ENCODE measurements at regions not wholly inside any gene's neighbourhood (a gene's known extent, or its start where the extent isn't known, plus 50 kb on each side); places are given as distances from the start of the nearest gene placed in this dataset.

GRCh38 chr14:71698027-71698426, 234.2 kb upstream of the RGS6 start:
- no peak overlapping the region for H3K4me2 ChIP-seq (ENCODE audit: insufficient read depth, insufficient read length, low read length)
- H3K27ac Mint-ChIP-seq: no peak overlapping the region

More at GRCh38 chr14:71698027-71698426, 234.2 kb upstream of the RGS6 start:
- Mint-ChIP-seq H3K36me3 (ENCODE audit: insufficient read depth in 1 of 3, low read depth in 3 of 3) (peaks cover 13 to 20% (median 19%) of the 10 kb centered on the region in 3 experiments; a peak in 6 of 7 replicates), H3K4me3 (no peak overlapping the region), H3K4me1 (peaks cover 3 to 9% of the 10 kb centered on the region in 2 experiments), H3K27me3 (ENCODE audit: low read depth) (no peaks in the 10 kb centered on the region), H3K9me3 (no peaks in the 10 kb centered on the region)
- H3K4ac ChIP-seq (ENCODE audit: low read depth, low read length): no peak overlapping the region
- no peaks in the 10 kb centered on the region for H3K23me2 ChIP-seq (ENCODE audit: insufficient read length, low read depth, low read length, poor library complexity, severe bottlenecking)
- H3K23ac ChIP-seq (ENCODE audit: insufficient read length, low read depth, low read length): no peak overlapping the region
- TF ChIP-seq, protein P1, sequence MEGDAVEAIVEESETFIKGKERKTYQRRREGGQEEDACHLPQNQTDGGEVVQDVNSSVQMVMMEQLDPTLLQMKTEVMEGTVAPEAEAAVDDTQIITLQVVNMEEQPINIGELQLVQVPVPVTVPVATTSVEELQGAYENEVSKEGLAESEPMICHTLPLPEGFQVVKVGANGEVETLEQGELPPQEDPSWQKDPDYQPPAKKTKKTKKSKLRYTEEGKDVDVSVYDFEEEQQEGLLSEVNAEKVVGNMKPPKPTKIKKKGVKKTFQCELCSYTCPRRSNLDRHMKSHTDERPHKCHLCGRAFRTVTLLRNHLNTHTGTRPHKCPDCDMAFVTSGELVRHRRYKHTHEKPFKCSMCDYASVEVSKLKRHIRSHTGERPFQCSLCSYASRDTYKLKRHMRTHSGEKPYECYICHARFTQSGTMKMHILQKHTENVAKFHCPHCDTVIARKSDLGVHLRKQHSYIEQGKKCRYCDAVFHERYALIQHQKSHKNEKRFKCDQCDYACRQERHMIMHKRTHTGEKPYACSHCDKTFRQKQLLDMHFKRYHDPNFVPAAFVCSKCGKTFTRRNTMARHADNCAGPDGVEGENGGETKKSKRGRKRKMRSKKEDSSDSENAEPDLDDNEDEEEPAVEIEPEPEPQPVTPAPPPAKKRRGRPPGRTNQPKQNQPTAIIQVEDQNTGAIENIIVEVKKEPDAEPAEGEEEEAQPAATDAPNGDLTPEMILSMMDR (conservative IDR thresholded peaks at IDR 0.05): no peak
- H2BK5ac ChIP-seq (ENCODE audit: insufficient read length, low read length): no peak overlapping the region
- H2BK120ac ChIP-seq (ENCODE audit: low read depth, low read length, poor library complexity, severe bottlenecking): no peak overlapping the region
- no peak overlapping the region for H3K18ac ChIP-seq (ENCODE audit: insufficient read length, low read depth, low read length)
- H3K9ac ChIP-seq (ENCODE audit: extremely low read depth, insufficient read length, low read length): no peak overlapping the region
- H4K91ac ChIP-seq (ENCODE audit: insufficient read length, low read depth, low read length): no peak overlapping the region
- H3K27me3 ChIP-seq (ENCODE audit: insufficient read depth, low read length): no peaks in the 10 kb centered on the region
- H2BK15ac ChIP-seq (ENCODE audit: low read depth, low read length): no peak overlapping the region
- no peak overlapping the region for H4K5ac ChIP-seq (ENCODE audit: insufficient read length, low read depth, low read length)
- WGBS (ENCODE audit: extremely low coverage, insufficient read length, low lambda C conversion rate): no CpG with 5 or more reads among the region's 4 CpGs
- no peak overlapping the region for H3K56ac ChIP-seq (ENCODE audit: insufficient read length, low read depth, low read length)
- H2BK20ac ChIP-seq (ENCODE audit: low read depth, low read length, poor library complexity, severe bottlenecking): no peak overlapping the region
- H3K4me1 ChIP-seq (ENCODE audit: insufficient read depth, low read length): no peaks in the 10 kb centered on the region
- no peaks in the 10 kb centered on the region for H3K9me3 ChIP-seq (ENCODE audit: control insufficient read depth, low read depth, low read length)
- no peaks in the 10 kb centered on the region for H3K79me1 ChIP-seq (ENCODE audit: insufficient read depth, low read depth, low read length, poor library complexity, severe bottlenecking)
- no peaks in the 10 kb centered on the region for H4K20me1 ChIP-seq (ENCODE audit: control insufficient read depth, insufficient read depth, insufficient read length)
- H3T11ph ChIP-seq (ENCODE audit: low read length): no peak overlapping the region
- no peak overlapping the region for H2AK5ac ChIP-seq (ENCODE audit: insufficient read length, low read length)
- H4K8ac ChIP-seq (replicated peaks; ENCODE audit: insufficient read length, low read depth, low read length): no peak overlapping the region
- H3K79me2 ChIP-seq (ENCODE audit: insufficient read depth, low read length): no peaks in the 10 kb centered on the region
- no peak for DNase-seq
- H2BK12ac ChIP-seq (ENCODE audit: insufficient read length, low read depth, low read length): no peak overlapping the region
- H3K14ac ChIP-seq (ENCODE audit: insufficient read depth, low read length): no peak overlapping the region
- H3K27ac ChIP-seq (ENCODE audit: insufficient read length, low read depth, low read length): no peak overlapping the region
- no peak overlapping the region for H2AFZ ChIP-seq (ENCODE audit: low read length)
